ENCODE measurements at regions not wholly inside any gene's neighbourhood (a gene's known extent, or its start where the extent isn't known, plus 50 kb on each side); places are given as distances from the start of the nearest gene placed in this dataset.

DNA sequence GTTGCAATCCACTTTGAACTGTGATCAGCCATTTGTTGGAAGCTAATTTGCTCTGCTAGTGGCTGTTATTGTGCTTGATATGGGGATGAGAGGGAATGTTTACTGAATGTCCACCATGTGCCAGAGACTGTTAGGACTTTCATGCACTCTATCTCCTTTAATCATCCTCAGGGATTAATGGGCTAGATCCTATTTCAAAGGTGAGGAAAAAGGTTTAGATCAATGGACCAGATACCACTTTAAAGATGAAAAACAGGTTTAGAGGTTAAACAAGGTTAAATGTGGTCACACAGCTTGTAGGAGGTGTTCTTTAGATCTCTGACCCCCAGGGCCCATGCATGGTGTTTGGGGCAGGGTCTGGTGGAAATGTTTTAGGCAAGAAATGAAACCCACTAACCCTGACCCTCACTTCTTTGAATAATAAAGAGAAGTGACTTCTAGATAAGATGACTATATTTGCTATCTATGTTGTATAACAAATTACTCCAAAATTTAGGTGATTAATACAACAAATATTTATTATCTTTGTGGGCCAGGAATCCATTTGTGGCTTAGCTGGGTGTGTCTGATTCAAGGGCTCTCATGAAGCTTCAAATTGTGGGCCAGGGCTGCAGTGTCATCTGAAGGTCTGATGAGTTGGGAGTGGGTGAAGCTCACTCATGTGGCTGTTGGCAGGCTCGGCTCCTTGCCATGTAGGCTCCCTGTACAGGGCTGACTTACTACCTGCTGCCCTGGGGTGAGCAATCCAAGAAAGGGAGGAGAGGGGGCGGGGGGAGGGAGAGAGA lies 127.8 kb upstream of the FOXA2 start:
- H3K36me3 Mint-ChIP-seq (ENCODE audit: insufficient read depth), result no peaks in the 10 kb centered on the region
- no peaks in the 10 kb centered on the region for H3K27me3 Mint-ChIP-seq
- TF ChIP-seq, protein P1, sequence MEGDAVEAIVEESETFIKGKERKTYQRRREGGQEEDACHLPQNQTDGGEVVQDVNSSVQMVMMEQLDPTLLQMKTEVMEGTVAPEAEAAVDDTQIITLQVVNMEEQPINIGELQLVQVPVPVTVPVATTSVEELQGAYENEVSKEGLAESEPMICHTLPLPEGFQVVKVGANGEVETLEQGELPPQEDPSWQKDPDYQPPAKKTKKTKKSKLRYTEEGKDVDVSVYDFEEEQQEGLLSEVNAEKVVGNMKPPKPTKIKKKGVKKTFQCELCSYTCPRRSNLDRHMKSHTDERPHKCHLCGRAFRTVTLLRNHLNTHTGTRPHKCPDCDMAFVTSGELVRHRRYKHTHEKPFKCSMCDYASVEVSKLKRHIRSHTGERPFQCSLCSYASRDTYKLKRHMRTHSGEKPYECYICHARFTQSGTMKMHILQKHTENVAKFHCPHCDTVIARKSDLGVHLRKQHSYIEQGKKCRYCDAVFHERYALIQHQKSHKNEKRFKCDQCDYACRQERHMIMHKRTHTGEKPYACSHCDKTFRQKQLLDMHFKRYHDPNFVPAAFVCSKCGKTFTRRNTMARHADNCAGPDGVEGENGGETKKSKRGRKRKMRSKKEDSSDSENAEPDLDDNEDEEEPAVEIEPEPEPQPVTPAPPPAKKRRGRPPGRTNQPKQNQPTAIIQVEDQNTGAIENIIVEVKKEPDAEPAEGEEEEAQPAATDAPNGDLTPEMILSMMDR (IDR thresholded peaks at IDR 0.05; ENCODE audit: unreplicated experiment), result no peak
- no peak overlapping the region for H3K4me3 Mint-ChIP-seq (ENCODE audit: low read depth)
- DNase-seq (ENCODE audit: low spot score, unreplicated experiment), result no peak
- peaks cover 11% of the 10 kb centered on the region for H3K9me3 Mint-ChIP-seq (ENCODE audit: low read depth)
- H3K4me1 Mint-ChIP-seq (ENCODE audit: low read depth), result peaks cover 14% of the 10 kb centered on the region
- H3K27ac Mint-ChIP-seq, result no peak overlapping the region

DNA sequence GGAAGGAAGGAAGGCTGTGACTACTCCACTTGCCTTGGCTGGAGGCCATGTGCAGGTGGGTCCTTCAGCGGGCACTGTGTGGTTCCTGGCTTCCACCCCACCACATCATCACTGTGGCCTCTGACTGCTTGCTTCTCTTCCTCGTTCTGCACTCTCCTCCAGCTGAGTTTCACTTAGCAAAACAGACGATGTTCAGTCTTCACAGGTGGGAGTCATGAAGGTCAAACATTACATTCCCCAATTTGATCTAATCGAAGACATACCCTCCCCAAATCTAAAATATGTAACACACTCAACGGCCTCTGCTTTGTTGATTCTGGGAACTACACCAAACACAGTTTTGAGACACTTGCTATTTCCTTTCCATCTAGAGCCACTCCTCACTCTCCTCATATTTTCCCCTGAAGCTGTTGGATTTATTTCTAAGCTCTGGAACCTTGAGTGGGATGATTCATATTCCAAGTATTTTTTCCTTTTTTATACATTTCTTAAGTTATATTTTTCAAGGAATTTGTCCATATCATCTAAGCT lies 132.5 kb upstream of the FOXA2 start:
- H3K4me1 Mint-ChIP-seq (ENCODE audit: low read depth), result peaks cover 20% of the 10 kb centered on the region
- H3K4me3 Mint-ChIP-seq (ENCODE audit: low read depth), result no peak overlapping the region
- H3K36me3 Mint-ChIP-seq (ENCODE audit: insufficient read depth), result no peaks in the 10 kb centered on the region
- TF ChIP-seq, protein P1 (IDR thresholded peaks at IDR 0.05; ENCODE audit: unreplicated experiment), result no peak
- H3K27ac Mint-ChIP-seq, result no peak overlapping the region
- peaks cover 11% of the 10 kb centered on the region for H3K9me3 Mint-ChIP-seq (ENCODE audit: low read depth)
- DNase-seq (ENCODE audit: low spot score, unreplicated experiment), result no peak
- peaks cover 2% of the 10 kb centered on the region for H3K27me3 Mint-ChIP-seq

DNA sequence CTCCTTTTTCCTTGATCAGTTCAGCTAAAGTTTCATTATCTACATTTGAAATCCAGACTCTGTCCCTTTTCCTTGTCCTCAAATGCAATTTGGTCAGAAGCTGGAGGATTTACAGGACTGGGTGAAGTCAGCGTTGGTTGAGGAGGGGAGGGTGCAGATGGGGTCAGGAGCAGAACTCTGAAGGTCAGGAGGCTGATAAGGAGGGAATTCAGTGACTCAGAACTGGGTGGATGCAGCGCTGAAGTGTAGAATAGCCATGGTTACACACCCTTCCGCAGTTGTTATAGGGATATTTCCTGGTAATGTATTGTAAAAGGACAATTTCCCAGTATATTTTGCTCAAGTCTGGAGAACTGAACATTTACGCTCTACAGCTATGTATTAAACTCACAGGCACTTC lies 133.1 kb upstream of the FOXA2 start:
- Mint-ChIP-seq H3K27me3 (peaks cover 3% of the 10 kb centered on the region), H3K4me3 (ENCODE audit: low read depth) (no peak overlapping the region), H3K36me3 (ENCODE audit: insufficient read depth) (no peaks in the 10 kb centered on the region), H3K27ac (peak overlapping the region; percentile 23), H3K4me1 (ENCODE audit: low read depth) (peaks cover 18% of the 10 kb centered on the region), H3K9me3 (ENCODE audit: low read depth) (peaks cover 11% of the 10 kb centered on the region)
- TF ChIP-seq, protein P1 (IDR thresholded peaks at IDR 0.05; ENCODE audit: unreplicated experiment), result no peak
- no peak for DNase-seq (ENCODE audit: low spot score, unreplicated experiment)

DNA sequence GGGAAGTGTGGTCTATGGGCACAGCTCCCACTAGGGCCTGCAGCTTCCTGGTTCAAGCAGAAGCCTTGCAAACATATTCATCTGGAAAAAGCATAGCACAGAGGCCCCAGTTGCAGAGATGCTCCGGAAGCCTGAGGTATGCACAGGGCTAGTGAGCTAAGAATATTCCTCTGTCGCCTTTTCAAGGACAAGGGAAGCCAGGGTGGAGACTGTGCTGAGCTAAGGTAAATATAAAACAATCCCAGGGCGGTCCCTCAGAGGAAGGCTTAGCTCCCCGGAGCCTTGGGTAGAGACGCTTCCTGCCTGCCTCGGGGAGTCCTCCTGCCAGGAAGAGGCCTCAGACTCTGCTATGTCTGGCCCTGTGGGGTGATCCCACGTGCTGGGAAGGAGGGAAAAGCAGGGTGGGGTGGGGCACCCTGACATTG lies 134.8 kb upstream of the FOXA2 start:
- no peak overlapping the region for H3K4me3 Mint-ChIP-seq (ENCODE audit: low read depth)
- H3K36me3 Mint-ChIP-seq (ENCODE audit: insufficient read depth), result no peaks in the 10 kb centered on the region
- no peak for DNase-seq (ENCODE audit: low spot score, unreplicated experiment)
- H3K27ac Mint-ChIP-seq, result no peak overlapping the region
- peaks cover 3% of the 10 kb centered on the region for H3K27me3 Mint-ChIP-seq
- peaks cover 18% of the 10 kb centered on the region for H3K4me1 Mint-ChIP-seq (ENCODE audit: low read depth)
- TF ChIP-seq, protein P1 (IDR thresholded peaks at IDR 0.05; ENCODE audit: unreplicated experiment), result no peak
- H3K9me3 Mint-ChIP-seq (ENCODE audit: low read depth), result peaks cover 4% of the 10 kb centered on the region

DNA sequence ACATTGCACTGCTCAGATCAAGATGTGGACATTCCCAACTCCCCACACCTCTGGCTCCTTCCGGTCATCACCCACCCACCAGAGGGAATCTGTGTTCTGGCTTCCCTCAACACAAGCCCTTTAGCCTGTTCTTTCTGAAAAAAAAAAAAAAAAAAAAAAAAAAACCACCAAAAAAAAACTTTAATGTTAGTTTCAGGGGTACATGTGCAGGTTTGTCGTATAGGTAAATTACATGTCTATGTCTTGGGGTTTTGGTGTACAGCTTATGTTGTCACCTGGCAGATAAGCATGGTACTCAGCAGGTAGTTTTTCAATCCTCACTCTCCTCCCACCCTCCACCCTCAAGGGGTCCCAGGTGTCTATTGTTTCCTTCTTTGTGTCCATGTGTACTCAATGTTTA lies 135.8 kb upstream of the FOXA2 start:
- H3K9me3 Mint-ChIP-seq (ENCODE audit: low read depth), result no peaks in the 10 kb centered on the region
- H3K27me3 Mint-ChIP-seq, result peaks cover 6% of the 10 kb centered on the region
- H3K4me1 Mint-ChIP-seq (ENCODE audit: low read depth), result peaks cover 18% of the 10 kb centered on the region
- no peak overlapping the region for H3K4me3 Mint-ChIP-seq (ENCODE audit: low read depth)
- no peaks in the 10 kb centered on the region for H3K36me3 Mint-ChIP-seq (ENCODE audit: insufficient read depth)
- no peak overlapping the region for H3K27ac Mint-ChIP-seq
- no peak for DNase-seq (ENCODE audit: low spot score, unreplicated experiment)
- TF ChIP-seq, protein P1 (IDR thresholded peaks at IDR 0.05; ENCODE audit: unreplicated experiment), result no peak
